Trophoblast cell (in vitro differentiated cells and primary cell): ENCODE measurements at regions not wholly inside any gene's neighbourhood (a gene's known extent, or its start where the extent isn't known, plus 50 kb on each side); places are given as distances from the start of the nearest gene placed in this dataset.
"Not testable (repeated sequence)": the region's sequence is repeated elsewhere in the genome, so short reads cannot be mapped to it uniquely, and the experiment has no call there.

Experiments used
- DNase-seq, 2 donors: peaks; one replicate each; pipeline ENCODE4 v3.0.0-alpha.2; 2016
- H2AFZ ChIP-seq: 2 replicates; pipeline ENCODE4 v1.6.1; 2013; ENCODE audit warnings: low read length, moderate library complexity, mild to moderate bottlenecking; ENCODE audit not compliant: insufficient read depth, poor library complexity
- H2AK5ac ChIP-seq: 2 replicates; pipeline ENCODE4 v1.6.1; 2013; ENCODE audit warnings: mild to moderate bottlenecking, low read length
- H2BK120ac ChIP-seq: 2 replicates; pipeline ENCODE4 v1.6.1; 2013; ENCODE audit warnings: low read length, mild to moderate bottlenecking, moderate library complexity; ENCODE audit not compliant: insufficient read depth, poor library complexity
- H2BK12ac ChIP-seq: 2 replicates; pipeline ENCODE4 v1.6.1; 2013; ENCODE audit warnings: mild to moderate bottlenecking, low read length, moderate library complexity
- H2BK5ac ChIP-seq: 2 replicates; pipeline ENCODE4 v1.6.1; 2013; ENCODE audit warnings: low read length, low read depth, moderate library complexity, mild to moderate bottlenecking; ENCODE audit not compliant: poor library complexity
- H3K14ac ChIP-seq: 2 replicates; pipeline ENCODE4 v1.6.1; 2013; ENCODE audit warnings: mild to moderate bottlenecking, low read length
- H3K18ac ChIP-seq: 2 replicates; pipeline ENCODE4 v1.6.1; 2013; ENCODE audit warnings: mild to moderate bottlenecking, low read length
- H3K23ac ChIP-seq: 2 replicates; pipeline ENCODE4 v1.6.1; 2013; ENCODE audit warnings: low read length
- H3K27ac ChIP-seq: 2 replicates; pipeline ENCODE4 v1.5.1; 2013; ENCODE audit warnings: low read depth, mild to moderate bottlenecking, inconsistent platforms, low read length, moderate library complexity
- H3K27me3 ChIP-seq: 2 replicates; pipeline ENCODE4 v1.6.1; 2013; ENCODE audit warnings: inconsistent platforms, mild to moderate bottlenecking, low read length, moderate library complexity; ENCODE audit not compliant: insufficient read depth
- H3K36me3 ChIP-seq, 2 experiments: 1 replicate in 1 of 2; 2 replicates in 1 of 2; pipeline ENCODE4 v1.6.1; 2013; ENCODE audit warnings: low read length in 2 of 2, mild to moderate bottlenecking in 2 of 2, moderate library complexity in 1 of 2; ENCODE audit not compliant: insufficient read depth in 2 of 2, control insufficient read depth in 1 of 2
- H3K4ac ChIP-seq: 2 replicates; pipeline ENCODE4 v1.6.1; 2013; ENCODE audit warnings: low read depth, mild to moderate bottlenecking, low read length, moderate library complexity
- H3K4me1 ChIP-seq, 2 experiments: 1 replicate in 1 of 2; 2 replicates in 1 of 2; pipeline ENCODE4 v1.6.1; 2013; ENCODE audit warnings: low read length in 2 of 2, mild to moderate bottlenecking in 2 of 2, moderate library complexity in 1 of 2; ENCODE audit not compliant: insufficient read depth in 2 of 2, control insufficient read depth in 1 of 2
- H3K4me2 ChIP-seq: 2 replicates; pipeline ENCODE4 v1.6.1; 2013; ENCODE audit warnings: inconsistent platforms, mild to moderate bottlenecking, low read length, moderate library complexity
- H3K4me3 ChIP-seq: 2 replicates; pipeline ENCODE4 v1.5.1; 2013; ENCODE audit warnings: mild to moderate bottlenecking, low read depth, low read length, inconsistent platforms
- H3K79me1 ChIP-seq: one replicate; pipeline ENCODE4 v1.6.1; 2013; ENCODE audit warnings: low read length
- H3K79me2 ChIP-seq: 2 replicates; pipeline ENCODE4 v1.6.1; 2013; ENCODE audit warnings: low read length, mild to moderate bottlenecking; ENCODE audit not compliant: control insufficient read depth, insufficient read depth, poor library complexity
- H3K9ac ChIP-seq: 2 replicates; pipeline ENCODE4 v1.6.1; 2013; ENCODE audit warnings: mild to moderate bottlenecking, low read length
- H3K9me3 ChIP-seq: 2 replicates; pipeline ENCODE4 v1.6.1; 2013; ENCODE audit warnings: low read depth, mild to moderate bottlenecking, control low read depth, inconsistent platforms, low read length; ENCODE audit not compliant: insufficient read depth
- H4K12ac ChIP-seq: 2 replicates; pipeline ENCODE4 v1.6.1; 2013; ENCODE audit warnings: low read depth, mild to moderate bottlenecking, low read length, moderate library complexity
- H4K8ac ChIP-seq: 2 replicates; pipeline ENCODE4 v1.6.1; 2013; ENCODE audit warnings: low read depth, mild to moderate bottlenecking, low read length, moderate library complexity
- H4K91ac ChIP-seq: one replicate; pipeline ENCODE4 v1.6.1; 2013; ENCODE audit warnings: low read depth, mild to moderate bottlenecking, low read length, moderate library complexity
- WGBS: extraction: QIAGEN DNeasy Blood & Tissue Kit; methylation state at CpG from one replicate; pipeline ENCODE4 v1.1.7; 2013; ENCODE audit warnings: missing lambda C conversion rate; ENCODE audit not compliant: insufficient read length, insufficient coverage; ENCODE audit errors: extremely low coverage; 5-methylcytosine and 5-hydroxymethylcytosine counted together

GRCh38 chr10:36400238-36400637, 725.2 kb upstream of the ANKRD30A start:
- DNase-seq, H2AFZ ChIP-seq, H4K12ac ChIP-seq, H4K8ac ChIP-seq, H3K79me2 ChIP-seq, H2BK12ac ChIP-seq, H3K14ac ChIP-seq, H3K4ac ChIP-seq, H3K9ac ChIP-seq, H3K18ac ChIP-seq, H3K27me3 ChIP-seq, H3K36me3 ChIP-seq, H3K79me1 ChIP-seq, H2AK5ac ChIP-seq, H3K9me3 ChIP-seq, H3K27ac ChIP-seq, H4K91ac ChIP-seq, H2BK120ac ChIP-seq, H3K4me3 ChIP-seq, H3K4me1 ChIP-seq, H2BK5ac ChIP-seq, H3K23ac ChIP-seq, H3K4me2 ChIP-seq: not testable (repeated sequence)
- no CpG with 5 or more reads among the region's 8 CpGs for WGBS

GRCh38 chr10:36393801-36394200, 731.6 kb upstream of the ANKRD30A start:
- no peak overlapping the region for H4K12ac ChIP-seq
- no peak overlapping the region for H3K27ac ChIP-seq
- H3K79me1 ChIP-seq = no peaks in the 10 kb centered on the region
- no peak overlapping the region for H3K18ac ChIP-seq
- no peak overlapping the region for H3K9ac ChIP-seq
- H3K4me3 ChIP-seq = no peak overlapping the region
- H3K79me2 ChIP-seq = no peaks in the 10 kb centered on the region
- H3K4me2 ChIP-seq = no peak overlapping the region
- H3K9me3 ChIP-seq = no peaks in the 10 kb centered on the region
- no peaks in the 10 kb centered on the region for H3K27me3 ChIP-seq
- no peak overlapping the region for H2BK120ac ChIP-seq
- no peak overlapping the region for H2BK5ac ChIP-seq
- no peaks in the 10 kb centered on the region for H3K4me1 ChIP-seq
- H3K14ac ChIP-seq = no peak overlapping the region
- H4K8ac ChIP-seq = no peak overlapping the region
- H3K36me3 ChIP-seq = no peaks in the 10 kb centered on the region
- no peak for DNase-seq
- H2AFZ ChIP-seq = no peak overlapping the region
- no peak overlapping the region for H2BK12ac ChIP-seq
- no peak overlapping the region for H3K23ac ChIP-seq
- H2AK5ac ChIP-seq = no peak overlapping the region
- H3K4ac ChIP-seq = no peak overlapping the region
- no peak overlapping the region for H4K91ac ChIP-seq
- WGBS = no CpG with 5 or more reads among the region's 3 CpGs

GRCh38 chr10:36391405-36391804, 734.0 kb upstream of the ANKRD30A start:
- Histone ChIP-seq H3K4ac (no peak overlapping the region), H3K18ac (no peak overlapping the region), H3K14ac (no peak overlapping the region), H3K4me3 (no peak overlapping the region), H4K8ac (no peak overlapping the region), H4K12ac (no peak overlapping the region), H3K4me2 (no peak overlapping the region), H3K27me3 (no peaks in the 10 kb centered on the region), H3K27ac (no peak overlapping the region), H2AK5ac (no peak overlapping the region), H2AFZ (no peak overlapping the region), H3K9me3 (no peaks in the 10 kb centered on the region), H3K4me1 (no peaks in the 10 kb centered on the region), H3K36me3 (no peaks in the 10 kb centered on the region), H2BK5ac (no peak overlapping the region), H3K79me1 (no peaks in the 10 kb centered on the region), H3K79me2 (no peaks in the 10 kb centered on the region), H2BK12ac (no peak overlapping the region), H2BK120ac (no peak overlapping the region), H3K9ac (no peak overlapping the region), H3K23ac (no peak overlapping the region), H4K91ac (no peak overlapping the region)
- no peak for DNase-seq
- WGBS = no CpG with 5 or more reads among the region's 4 CpGs

GRCh38 chr10:36390221-36390620, 735.2 kb upstream of the ANKRD30A start:
- no peaks in the 10 kb centered on the region for H3K79me1 ChIP-seq
- no peaks in the 10 kb centered on the region for H3K36me3 ChIP-seq
- H3K9ac ChIP-seq = no peak overlapping the region
- no peak overlapping the region for H4K12ac ChIP-seq
- no peak overlapping the region for H3K4me2 ChIP-seq
- no peak overlapping the region for H2BK120ac ChIP-seq
- H3K79me2 ChIP-seq = no peaks in the 10 kb centered on the region
- no peak overlapping the region for H3K18ac ChIP-seq
- H2AFZ ChIP-seq = no peak overlapping the region
- H3K4me3 ChIP-seq = no peak overlapping the region
- WGBS = no CpG with 5 or more reads among the region's 1 CpG
- DNase-seq = no peak
- H3K14ac ChIP-seq = no peak overlapping the region
- H4K8ac ChIP-seq = no peak overlapping the region
- no peak overlapping the region for H4K91ac ChIP-seq
- H3K4me1 ChIP-seq = no peaks in the 10 kb centered on the region
- no peak overlapping the region for H2AK5ac ChIP-seq
- no peak overlapping the region for H2BK12ac ChIP-seq
- no peak overlapping the region for H3K23ac ChIP-seq
- H2BK5ac ChIP-seq = no peak overlapping the region
- H3K4ac ChIP-seq = no peak overlapping the region
- no peak overlapping the region for H3K27ac ChIP-seq
- no peaks in the 10 kb centered on the region for H3K27me3 ChIP-seq
- H3K9me3 ChIP-seq = no peaks in the 10 kb centered on the region
